ENCODE measurements at regions not wholly inside any gene's neighbourhood (a gene's known extent, or its start where the extent isn't known, plus 50 kb on each side); places are given as distances from the start of the nearest gene placed in this dataset.
A peak's percentile ranks its signal among the peaks of the same experiment; 100 is the strongest.

DNA sequence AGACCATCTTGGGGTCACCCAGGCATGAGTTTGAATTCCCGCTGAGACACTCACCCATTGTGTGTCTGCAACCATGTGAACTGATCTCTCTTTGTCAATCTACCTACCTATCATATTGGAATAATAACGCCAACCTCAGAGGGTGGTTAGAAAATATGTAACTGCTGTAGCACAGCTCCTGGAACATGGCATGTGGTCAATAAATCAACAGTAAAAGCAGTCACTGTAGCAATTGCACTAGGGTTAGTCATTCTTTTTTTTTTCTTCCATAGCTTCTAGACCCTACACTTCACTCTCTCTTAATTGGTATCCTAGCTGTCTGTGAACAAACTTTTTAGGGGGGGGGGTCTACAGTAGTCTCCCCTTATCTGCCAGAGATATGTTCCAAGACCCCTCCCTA, 64.2 kb upstream of the SLCO2A1 start:
- Histone ChIP-seq H3K23ac (ENCODE audit: low read length in 2 of 2) (no peak overlapping the region), H2AK5ac (ENCODE audit: low read length, severe bottlenecking) (no peak overlapping the region), H2BK120ac (ENCODE audit: low read depth, low read length) (no peak overlapping the region), H3K4me1 (ENCODE audit: control insufficient read depth, insufficient read depth, low read depth, low read length) (no peaks in the 10 kb centered on the region), H2AFZ (ENCODE audit: low read depth, low read length) (no peak overlapping the region), H3K27ac (ENCODE audit: low read length, poor library complexity, severe bottlenecking) (no peak overlapping the region), H2BK5ac (ENCODE audit: low read depth, low read length, poor library complexity, severe bottlenecking) (no peak overlapping the region), H4K91ac (ENCODE audit: low read length) (no peak overlapping the region), H2BK15ac (ENCODE audit: low read depth, poor library complexity, severe bottlenecking) (no peak overlapping the region), H3K18ac (ENCODE audit: low read depth in 1 of 2, low read length in 2 of 2) (no peak overlapping the region), H3K14ac (ENCODE audit: low read length in 2 of 2) (no peak overlapping the region), H3K36me3 (ENCODE audit: control insufficient read depth in 1 of 2, insufficient read depth in 2 of 2, low read depth in 1 of 2, low read length in 2 of 2) (no peaks in the 10 kb centered on the region), H3K79me1 (replicated peaks; ENCODE audit: low read length, poor library complexity, severe bottlenecking) (no peaks in the 10 kb centered on the region), H3K27me3 (ENCODE audit: control insufficient read depth in 1 of 2, insufficient read depth in 1 of 2, low read length in 2 of 2) (no peaks in the 10 kb centered on the region), H2BK12ac (ENCODE audit: low read length in 2 of 2) (no peak overlapping the region), H3K9ac (ENCODE audit: low read length) (no peak overlapping the region), H3K4ac (ENCODE audit: low read depth in 1 of 2, low read length in 2 of 2) (no peak overlapping the region), H3K4me2 (ENCODE audit: low read length, poor library complexity, severe bottlenecking) (no peak overlapping the region), H3K4me3 (ENCODE audit: insufficient read depth in 1 of 2, low read depth in 1 of 2, low read length in 2 of 2) (no peak overlapping the region), H4K8ac (ENCODE audit: low read length) (no peak overlapping the region), H3K9me3 (ENCODE audit: control insufficient read depth, low read length) (no peaks in the 10 kb centered on the region)
- peak; percentile 54 for DNase-seq
- WGBS = 100% methylated on average over 2 of the region's 2 CpGs

DNA sequence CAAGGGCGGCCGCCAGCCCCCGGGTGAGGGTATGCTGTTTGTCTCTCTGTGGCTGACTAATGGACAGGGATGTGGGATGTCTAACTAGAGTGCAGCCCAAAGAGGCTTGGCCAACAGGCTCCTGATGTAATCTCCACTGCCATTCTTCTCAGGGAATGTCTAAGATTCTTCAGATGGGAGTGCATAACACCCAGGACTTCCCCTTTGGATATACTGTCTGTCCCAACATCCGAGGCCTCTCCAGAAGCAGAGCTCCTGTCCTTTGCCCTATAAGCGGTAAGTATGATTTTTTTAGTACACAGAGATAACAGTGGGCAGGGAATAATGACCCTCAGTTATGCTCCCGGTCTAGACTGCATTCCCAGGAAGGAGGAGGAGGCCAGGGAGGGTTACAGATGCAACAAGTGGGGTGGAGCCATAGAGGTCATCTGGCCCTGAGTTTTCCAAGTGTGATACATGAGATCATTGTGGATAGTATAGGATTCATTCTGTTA, 62.5 kb upstream of the SLCO2A1 start:
- H3K23ac ChIP-seq (ENCODE audit: low read length in 2 of 2) = no peak overlapping the region
- H3K18ac ChIP-seq (ENCODE audit: low read depth in 1 of 2, low read length in 2 of 2) = no peak overlapping the region
- no peak overlapping the region for H3K4me3 ChIP-seq (ENCODE audit: insufficient read depth in 1 of 2, low read depth in 1 of 2, low read length in 2 of 2)
- WGBS = 81% methylated on average over 6 of the region's 6 CpGs
- no peaks in the 10 kb centered on the region for H3K36me3 ChIP-seq (ENCODE audit: control insufficient read depth in 1 of 2, insufficient read depth in 2 of 2, low read depth in 1 of 2, low read length in 2 of 2)
- no peak overlapping the region for H2BK15ac ChIP-seq (ENCODE audit: low read depth, poor library complexity, severe bottlenecking)
- H3K4ac ChIP-seq (ENCODE audit: low read depth in 1 of 2, low read length in 2 of 2) = no peak overlapping the region
- H2BK120ac ChIP-seq (ENCODE audit: low read depth, low read length) = no peak overlapping the region
- peaks cover 5% of the 10 kb centered on the region for H3K9me3 ChIP-seq (ENCODE audit: control insufficient read depth, low read length)
- no peak overlapping the region for H3K9ac ChIP-seq (ENCODE audit: low read length)
- H3K27ac ChIP-seq (ENCODE audit: low read length, poor library complexity, severe bottlenecking) = no peak overlapping the region
- no peaks in the 10 kb centered on the region for H3K27me3 ChIP-seq (ENCODE audit: control insufficient read depth in 1 of 2, insufficient read depth in 1 of 2, low read length in 2 of 2)
- no peak overlapping the region for H3K14ac ChIP-seq (ENCODE audit: low read length in 2 of 2)
- no peak overlapping the region for H4K8ac ChIP-seq (ENCODE audit: low read length)
- DNase-seq = peak; percentile 80
- no peaks in the 10 kb centered on the region for H3K4me1 ChIP-seq (ENCODE audit: control insufficient read depth, insufficient read depth, low read depth, low read length)
- no peak overlapping the region for H2AFZ ChIP-seq (ENCODE audit: low read depth, low read length)
- H2BK5ac ChIP-seq (ENCODE audit: low read depth, low read length, poor library complexity, severe bottlenecking) = no peak overlapping the region
- H2BK12ac ChIP-seq (ENCODE audit: low read length in 2 of 2) = no peak overlapping the region
- H3K4me2 ChIP-seq (ENCODE audit: low read length, poor library complexity, severe bottlenecking) = no peak overlapping the region
- H2AK5ac ChIP-seq (ENCODE audit: low read length, severe bottlenecking) = no peak overlapping the region
- H3K79me1 ChIP-seq (replicated peaks; ENCODE audit: low read length, poor library complexity, severe bottlenecking) = no peaks in the 10 kb centered on the region
- H4K91ac ChIP-seq (ENCODE audit: low read length) = no peak overlapping the region

DNA sequence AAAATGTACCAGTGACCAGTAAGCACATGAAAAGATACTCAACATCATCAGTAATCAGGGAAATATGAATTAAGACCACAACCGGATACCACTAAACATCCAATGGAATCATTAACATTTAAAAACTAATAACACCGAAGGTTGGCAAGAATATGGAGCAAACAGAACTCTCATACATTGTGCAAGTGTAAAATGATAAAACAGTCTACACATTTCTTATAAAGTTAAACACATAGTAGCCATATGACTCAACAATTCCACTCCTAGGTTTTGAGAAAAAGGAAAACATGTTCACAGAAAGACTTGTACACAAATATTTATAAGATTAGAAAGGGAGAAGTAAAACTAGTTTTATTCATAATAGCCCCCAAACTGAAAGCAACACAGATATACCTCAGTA, 60.3 kb upstream of the SLCO2A1 start:
- Histone ChIP-seq H3K4me3 (ENCODE audit: insufficient read depth in 1 of 2, low read depth in 1 of 2, low read length in 2 of 2) (no peak overlapping the region), H2AK5ac (ENCODE audit: low read length, severe bottlenecking) (no peak overlapping the region), H2BK120ac (ENCODE audit: low read depth, low read length) (no peak overlapping the region), H3K9ac (ENCODE audit: low read length) (no peak overlapping the region), H3K4ac (ENCODE audit: low read depth in 1 of 2, low read length in 2 of 2) (no peak overlapping the region), H2BK15ac (ENCODE audit: low read depth, poor library complexity, severe bottlenecking) (no peak overlapping the region), H2BK5ac (ENCODE audit: low read depth, low read length, poor library complexity, severe bottlenecking) (no peak overlapping the region), H3K27me3 (ENCODE audit: control insufficient read depth in 1 of 2, insufficient read depth in 1 of 2, low read length in 2 of 2) (no peaks in the 10 kb centered on the region), H4K91ac (ENCODE audit: low read length) (no peak overlapping the region), H3K4me2 (ENCODE audit: low read length, poor library complexity, severe bottlenecking) (no peak overlapping the region), H3K9me3 (ENCODE audit: control insufficient read depth, low read length) (peaks cover 5% of the 10 kb centered on the region), H2BK12ac (ENCODE audit: low read length in 2 of 2) (no peak overlapping the region), H3K23ac (ENCODE audit: low read length in 2 of 2) (no peak overlapping the region), H3K27ac (ENCODE audit: low read length, poor library complexity, severe bottlenecking) (no peak overlapping the region), H3K18ac (ENCODE audit: low read depth in 1 of 2, low read length in 2 of 2) (no peak overlapping the region), H3K79me1 (replicated peaks; ENCODE audit: low read length, poor library complexity, severe bottlenecking) (no peaks in the 10 kb centered on the region), H3K14ac (ENCODE audit: low read length in 2 of 2) (no peak overlapping the region), H4K8ac (ENCODE audit: low read length) (no peak overlapping the region), H3K4me1 (ENCODE audit: control insufficient read depth, insufficient read depth, low read depth, low read length) (no peaks in the 10 kb centered on the region), H3K36me3 (ENCODE audit: control insufficient read depth in 1 of 2, insufficient read depth in 2 of 2, low read depth in 1 of 2, low read length in 2 of 2) (no peaks in the 10 kb centered on the region), H2AFZ (ENCODE audit: low read depth, low read length) (no peak overlapping the region)
- no CpG with 5 or more reads among the region's 2 CpGs for WGBS
- peak; percentile 71 for DNase-seq

DNA sequence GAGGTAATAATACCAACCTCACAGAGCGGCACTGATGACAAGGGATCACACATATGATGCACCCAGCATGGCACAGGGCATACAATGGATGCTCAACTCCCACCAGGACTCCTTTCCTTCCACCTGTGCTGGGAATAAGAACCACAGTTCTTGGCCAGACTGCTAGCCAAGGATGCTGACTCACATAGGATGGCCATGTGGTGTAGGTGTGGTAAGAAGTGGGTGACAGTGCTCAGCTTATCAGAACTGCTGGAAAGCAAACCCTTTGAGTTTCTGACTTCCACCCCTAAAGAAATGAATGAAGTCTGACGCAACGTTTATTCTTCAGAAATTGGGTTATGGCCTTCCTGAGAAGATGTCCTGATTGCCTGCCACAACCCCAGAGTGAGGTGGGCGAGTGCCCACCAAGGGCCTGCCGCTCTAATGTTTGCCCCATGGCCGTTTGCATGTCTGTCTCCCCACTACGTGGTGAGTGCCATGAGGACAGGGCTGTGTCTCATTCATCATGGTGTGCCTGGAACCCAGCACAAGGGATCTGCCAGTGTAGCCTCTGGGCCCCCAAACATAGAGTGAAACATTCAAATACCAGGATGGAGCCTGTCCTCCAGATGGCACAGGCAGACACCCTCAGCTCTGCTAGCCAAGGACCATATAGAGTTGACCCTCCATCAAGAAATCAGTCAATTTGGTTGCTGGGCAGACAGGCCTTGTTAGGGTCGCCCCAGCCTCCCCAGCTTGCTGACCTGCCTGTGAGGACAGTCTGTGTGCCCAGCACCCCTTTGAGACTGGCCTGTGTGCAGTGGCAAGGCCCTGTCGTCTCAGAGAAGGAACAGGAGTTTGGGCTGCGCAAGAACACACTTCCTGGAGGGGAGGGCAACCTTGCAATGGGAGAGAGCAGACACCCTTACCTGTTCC, 57.6 kb upstream of the SLCO2A1 start:
- no peak overlapping the region for H3K27ac ChIP-seq (ENCODE audit: low read length, poor library complexity, severe bottlenecking)
- H4K91ac ChIP-seq (ENCODE audit: low read length) = no peak overlapping the region
- H3K4me1 ChIP-seq (ENCODE audit: control insufficient read depth, insufficient read depth, low read depth, low read length) = no peaks in the 10 kb centered on the region
- no peaks in the 10 kb centered on the region for H3K79me1 ChIP-seq (replicated peaks; ENCODE audit: low read length, poor library complexity, severe bottlenecking)
- no peak overlapping the region for H3K4me3 ChIP-seq (ENCODE audit: insufficient read depth in 1 of 2, low read depth in 1 of 2, low read length in 2 of 2)
- H4K8ac ChIP-seq (ENCODE audit: low read length) = no peak overlapping the region
- no peaks in the 10 kb centered on the region for H3K36me3 ChIP-seq (ENCODE audit: control insufficient read depth in 1 of 2, insufficient read depth in 2 of 2, low read depth in 1 of 2, low read length in 2 of 2)
- no peak overlapping the region for H3K18ac ChIP-seq (ENCODE audit: low read depth in 1 of 2, low read length in 2 of 2)
- no peak overlapping the region for H3K23ac ChIP-seq (ENCODE audit: low read length in 2 of 2)
- 80% methylated on average over 10 of the region's 10 CpGs for WGBS
- no peak overlapping the region for H2BK15ac ChIP-seq (ENCODE audit: low read depth, poor library complexity, severe bottlenecking)
- no peak overlapping the region for H2AK5ac ChIP-seq (ENCODE audit: low read length, severe bottlenecking)
- H3K9me3 ChIP-seq (ENCODE audit: control insufficient read depth, low read length) = peaks cover 5% of the 10 kb centered on the region
- H2BK120ac ChIP-seq (ENCODE audit: low read depth, low read length) = no peak overlapping the region
- H2BK12ac ChIP-seq (ENCODE audit: low read length in 2 of 2) = no peak overlapping the region
- no peak overlapping the region for H2AFZ ChIP-seq (ENCODE audit: low read depth, low read length)
- H3K4ac ChIP-seq (ENCODE audit: low read depth in 1 of 2, low read length in 2 of 2) = no peak overlapping the region
- no peak overlapping the region for H3K4me2 ChIP-seq (ENCODE audit: low read length, poor library complexity, severe bottlenecking)
- no peak overlapping the region for H2BK5ac ChIP-seq (ENCODE audit: low read depth, low read length, poor library complexity, severe bottlenecking)
- no peak for DNase-seq
- H3K27me3 ChIP-seq (ENCODE audit: control insufficient read depth in 1 of 2, insufficient read depth in 1 of 2, low read length in 2 of 2) = peaks cover 0 to 6% of the 10 kb centered on the region in 2 experiments
- no peak overlapping the region for H3K14ac ChIP-seq (ENCODE audit: low read length in 2 of 2)
- no peak overlapping the region for H3K9ac ChIP-seq (ENCODE audit: low read length)

Data from mesenchymal stem cell (in vitro differentiated cells and primary cell).